Neuronal stem cell (in vitro differentiated cells): ENCODE measurements at regions not wholly inside any gene's neighbourhood (a gene's known extent, or its start where the extent isn't known, plus 50 kb on each side); places are given as distances from the start of the nearest gene placed in this dataset.

Experiments
- DNase-seq: peaks from one replicate; pipeline ENCODE4 v3.0.0-alpha.2; 2013; ENCODE audit warnings: low spot score
- H2AFZ ChIP-seq: one replicate; pipeline ENCODE4 v1.6.1; 2013; ENCODE audit warnings: mild to moderate bottlenecking, low read length, inconsistent platforms
- H2AK5ac ChIP-seq: 2 replicates; pipeline ENCODE4 v1.6.1; 2013; ENCODE audit warnings: low read depth, mild to moderate bottlenecking, inconsistent platforms, low read length, moderate library complexity, mixed read lengths
- H2BK120ac ChIP-seq: 2 replicates; pipeline ENCODE4 v1.6.1; 2013; ENCODE audit warnings: low read depth, mild to moderate bottlenecking, inconsistent platforms, low read length, moderate library complexity, mixed read lengths
- H2BK12ac ChIP-seq: one replicate; pipeline ENCODE4 v1.6.1; 2013; ENCODE audit warnings: low read length, inconsistent platforms
- H2BK15ac ChIP-seq: 2 replicates; pipeline ENCODE4 v1.6.1; 2013; ENCODE audit warnings: mild to moderate bottlenecking, low read length, inconsistent platforms, mixed read lengths
- H2BK5ac ChIP-seq: one replicate; pipeline ENCODE4 v1.6.1; 2013; ENCODE audit warnings: inconsistent platforms, mild to moderate bottlenecking, low read length, moderate library complexity
- H3K14ac ChIP-seq: one replicate; pipeline ENCODE4 v1.6.1; 2013; ENCODE audit warnings: low read length, inconsistent platforms
- H3K18ac ChIP-seq: 2 replicates; pipeline ENCODE4 v1.6.1; 2013; ENCODE audit warnings: low read length, inconsistent platforms
- H3K23ac ChIP-seq: 2 replicates; pipeline ENCODE4 v1.6.1; 2013; ENCODE audit warnings: low read depth, mild to moderate bottlenecking, mixed read lengths, low read length, inconsistent platforms; ENCODE audit not compliant: poor library complexity
- H3K27ac ChIP-seq: replicated peaks from 3 replicates; pipeline ENCODE4 v1.5.1; 2013; ENCODE audit warnings: low read length, inconsistent platforms
- H3K27me3 ChIP-seq, 3 experiments: 2 replicates each; pipeline ENCODE4 v1.6.1; 2013; ENCODE audit warnings: low read length in 3 of 3, mild to moderate bottlenecking in 2 of 3, inconsistent platforms in 1 of 3, low read depth in 1 of 3, mixed read lengths in 1 of 3, moderate library complexity in 1 of 3; ENCODE audit not compliant: control insufficient read depth in 3 of 3, insufficient read depth in 3 of 3
- H3K36me3 ChIP-seq, 2 donors: replicated peaks in 1 of 2; 2 replicates each; pipeline ENCODE4 v1.6.1; 2013; ENCODE audit warnings: low read length in 2 of 2; ENCODE audit not compliant: control insufficient read depth in 2 of 2, insufficient read depth in 2 of 2
- H3K4ac ChIP-seq: 2 replicates; pipeline ENCODE4 v1.6.1; 2013; ENCODE audit warnings: inconsistent platforms, mild to moderate bottlenecking, low read length, moderate library complexity
- H3K4me1 ChIP-seq, 2 donors: 1 replicate in 1 of 2; 2 replicates in 1 of 2; pipeline ENCODE4 v1.6.1; 2013; ENCODE audit warnings: low read length in 2 of 2, low read depth in 1 of 2; ENCODE audit not compliant: control insufficient read depth in 2 of 2, insufficient read depth in 1 of 2
- H3K4me2 ChIP-seq: one replicate; pipeline ENCODE4 v1.6.1; 2013; ENCODE audit warnings: mild to moderate bottlenecking, low read length, inconsistent platforms; ENCODE audit not compliant: insufficient read depth, poor library complexity, severe bottlenecking
- H3K4me3 ChIP-seq, 2 donors: 2 replicates each; pipeline ENCODE4 v1.5.1; 2013; ENCODE audit warnings: low read length in 2 of 2, mild to moderate bottlenecking in 2 of 2, inconsistent platforms in 1 of 2, moderate library complexity in 1 of 2
- H3K79me1 ChIP-seq: one replicate; pipeline ENCODE4 v1.6.1; 2013; ENCODE audit warnings: low read depth, mild to moderate bottlenecking, inconsistent platforms, low read length, moderate library complexity
- H3K9ac ChIP-seq: one replicate; pipeline ENCODE4 v1.6.1; 2013; ENCODE audit warnings: mild to moderate bottlenecking, low read depth, low read length, inconsistent platforms; ENCODE audit not compliant: poor library complexity
- H3K9me3 ChIP-seq, 2 donors: replicated peaks in 1 of 2; 2 replicates each; pipeline versions ENCODE3 to v1.6.1; 2013; ENCODE audit warnings: low read length in 2 of 2, mild to moderate bottlenecking in 2 of 2, inconsistent platforms in 1 of 2, low read depth in 1 of 2, mixed read lengths in 1 of 2, moderate library complexity in 1 of 2; ENCODE audit not compliant: control insufficient read depth in 2 of 2, insufficient read depth in 1 of 2
- H4K8ac ChIP-seq: one replicate; pipeline ENCODE4 v1.6.1; 2013; ENCODE audit warnings: low read depth, mild to moderate bottlenecking, inconsistent platforms, low read length, moderate library complexity
- H4K91ac ChIP-seq: one replicate; pipeline ENCODE4 v1.6.1; 2013; ENCODE audit warnings: low read length, low read depth, mild to moderate bottlenecking, inconsistent platforms; ENCODE audit not compliant: poor library complexity
- WGBS, 2 donors: extraction: QIAGEN DNeasy Blood & Tissue Kit; methylation state at CpG; one replicate each; pipeline ENCODE4 v1.1.7; 2013; ENCODE audit warnings: missing lambda C conversion rate in 2 of 2, mixed read lengths in 1 of 2; ENCODE audit not compliant: insufficient read length in 2 of 2, insufficient replicate concordance in 1 of 2; ENCODE audit errors: extremely low coverage in 2 of 2; 5-methylcytosine and 5-hydroxymethylcytosine counted together

DNA sequence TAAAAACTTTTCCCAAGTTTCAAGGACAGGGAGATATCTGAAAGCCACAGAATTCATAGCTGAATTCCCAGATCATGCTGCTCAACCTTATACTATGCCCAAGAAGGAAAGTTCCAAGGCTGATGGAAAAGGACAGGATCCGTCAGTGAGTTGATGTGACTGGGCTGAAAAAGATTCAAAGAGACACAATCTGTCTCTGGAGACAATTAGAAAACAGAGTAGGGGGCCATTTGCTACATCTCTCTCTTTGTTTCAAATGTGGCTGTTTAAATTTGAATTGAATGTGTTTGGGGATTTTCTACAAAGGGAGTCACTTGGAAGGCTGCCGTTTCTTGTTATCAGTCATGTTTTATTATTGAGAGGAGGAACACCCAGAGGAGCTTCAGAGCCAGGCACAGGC lies 292.6 kb downstream of the NUF2 start:
- H2AK5ac ChIP-seq, result no peak overlapping the region
- no peak overlapping the region for H3K18ac ChIP-seq
- H2BK5ac ChIP-seq, result no peak overlapping the region
- no peak overlapping the region for H4K91ac ChIP-seq
- no peak overlapping the region for H3K23ac ChIP-seq
- no CpG with 5 or more reads among the region's 2 CpGs for WGBS, 2 donors
- H2BK120ac ChIP-seq, result no peak overlapping the region
- no peak overlapping the region for H3K9ac ChIP-seq
- H3K9me3 ChIP-seq, result no peaks in the 10 kb centered on the region
- H3K27me3 ChIP-seq, result no peaks in the 10 kb centered on the region
- H3K36me3 ChIP-seq, result no peaks in the 10 kb centered on the region
- no peak overlapping the region for H3K4me3 ChIP-seq
- no peak overlapping the region for H4K8ac ChIP-seq
- peaks cover 0 to 3% of the 10 kb centered on the region in 2 donors for H3K4me1 ChIP-seq
- no peak overlapping the region for H3K4me2 ChIP-seq
- no peak overlapping the region for H2BK12ac ChIP-seq
- no peak overlapping the region for H3K14ac ChIP-seq
- H3K79me1 ChIP-seq, result peaks cover 2% of the 10 kb centered on the region
- no peak overlapping the region for H3K27ac ChIP-seq
- no peak overlapping the region for H3K4ac ChIP-seq
- H2BK15ac ChIP-seq, result no peak overlapping the region
- DNase-seq, result no peak
- no peak overlapping the region for H2AFZ ChIP-seq

DNA sequence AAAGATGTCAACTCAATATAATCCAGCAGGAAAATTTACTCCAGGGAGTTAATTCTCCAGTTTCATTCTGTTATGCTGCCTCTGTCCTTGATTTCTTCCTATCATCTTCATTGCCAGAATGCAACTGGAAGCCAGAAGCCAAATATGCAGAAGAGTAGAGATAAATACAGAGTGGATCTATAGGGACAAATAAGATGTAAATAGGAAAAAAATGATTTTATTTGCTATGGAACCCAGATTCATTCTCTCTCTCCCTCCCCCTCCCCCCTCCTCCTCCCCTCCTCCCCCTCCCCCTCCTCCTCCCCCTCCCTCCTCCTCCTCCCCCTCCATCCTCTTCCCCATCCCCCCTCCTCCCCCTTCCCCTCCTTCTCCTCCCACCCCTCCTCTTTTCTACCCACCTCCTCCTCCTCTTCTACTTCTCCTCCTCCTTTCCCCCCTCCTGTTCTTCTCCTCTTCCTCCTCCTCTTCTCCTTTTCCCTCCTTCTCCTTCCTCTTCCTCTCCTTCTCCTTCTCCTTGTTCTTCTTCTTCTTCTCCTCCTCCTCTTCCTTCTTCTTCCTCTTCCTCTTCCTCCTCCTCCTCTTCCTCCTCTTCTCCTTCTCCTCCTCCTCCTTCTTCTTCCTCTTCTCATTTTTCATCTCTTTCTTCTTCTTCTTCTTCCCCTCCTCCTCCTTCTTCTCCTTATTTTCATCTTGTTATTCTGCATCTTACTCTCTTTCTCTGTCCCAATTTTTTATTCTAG lies 306.4 kb downstream of the NUF2 start:
- Histone ChIP-seq H3K79me1 (no peaks in the 10 kb centered on the region), H3K27me3 (no peaks in the 10 kb centered on the region), H3K27ac (no peak overlapping the region), H4K8ac (no peak overlapping the region), H3K4me1 (no peaks in the 10 kb centered on the region), H3K36me3 (no peaks in the 10 kb centered on the region), H3K4me2 (no peak overlapping the region), H3K23ac (no peak overlapping the region), H2BK12ac (no peak overlapping the region), H2BK15ac (no peak overlapping the region), H3K18ac (no peak overlapping the region), H2AK5ac (no peak overlapping the region), H3K14ac (no peak overlapping the region), H2BK120ac (no peak overlapping the region), H3K4me3 (no peak overlapping the region), H4K91ac (no peak overlapping the region), H2AFZ (no peak overlapping the region), H3K9me3 (no peaks in the 10 kb centered on the region), H2BK5ac (no peak overlapping the region), H3K9ac (no peak overlapping the region), H3K4ac (no peak overlapping the region)
- no peak for DNase-seq

DNA sequence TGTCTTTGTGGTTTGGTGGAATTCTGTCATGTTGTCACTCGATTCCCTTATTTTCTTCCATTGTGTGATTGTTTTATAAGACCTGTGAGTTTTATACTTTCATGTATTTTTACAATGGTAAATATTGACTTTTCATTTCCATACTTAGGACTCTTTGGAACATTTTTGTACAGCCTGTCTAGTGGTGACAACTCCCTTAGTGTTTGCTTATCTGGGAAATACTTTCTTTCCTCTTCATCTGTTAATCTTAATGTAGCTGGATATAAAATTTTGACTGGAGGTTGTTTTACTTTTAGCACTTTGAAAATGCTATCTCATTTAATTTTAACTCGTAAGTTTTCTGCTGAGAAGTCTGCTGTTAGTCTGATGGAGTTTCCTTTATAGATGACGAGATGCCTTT lies 310.5 kb downstream of the NUF2 start:
- no peak overlapping the region for H2BK15ac ChIP-seq
- no peak overlapping the region for H3K27ac ChIP-seq
- no peak overlapping the region for H2BK120ac ChIP-seq
- H3K4ac ChIP-seq, result no peak overlapping the region
- H3K4me1 ChIP-seq, result no peaks in the 10 kb centered on the region
- no peaks in the 10 kb centered on the region for H3K27me3 ChIP-seq
- H3K23ac ChIP-seq, result no peak overlapping the region
- no peak overlapping the region for H2BK5ac ChIP-seq
- H2AK5ac ChIP-seq, result no peak overlapping the region
- DNase-seq, result no peak
- H3K4me3 ChIP-seq, result no peak overlapping the region
- H2AFZ ChIP-seq, result no peak overlapping the region
- no peak overlapping the region for H3K4me2 ChIP-seq
- no peak overlapping the region for H3K9ac ChIP-seq
- H3K18ac ChIP-seq, result no peak overlapping the region
- no peaks in the 10 kb centered on the region for H3K79me1 ChIP-seq
- H3K14ac ChIP-seq, result no peak overlapping the region
- no peaks in the 10 kb centered on the region for H3K36me3 ChIP-seq
- peaks cover 0 to 7% of the 10 kb centered on the region in 2 donors for H3K9me3 ChIP-seq
- no peak overlapping the region for H4K91ac ChIP-seq
- H4K8ac ChIP-seq, result no peak overlapping the region
- no peak overlapping the region for H2BK12ac ChIP-seq
- no CpG with 5 or more reads among the region's 3 CpGs for WGBS, 2 donors

DNA sequence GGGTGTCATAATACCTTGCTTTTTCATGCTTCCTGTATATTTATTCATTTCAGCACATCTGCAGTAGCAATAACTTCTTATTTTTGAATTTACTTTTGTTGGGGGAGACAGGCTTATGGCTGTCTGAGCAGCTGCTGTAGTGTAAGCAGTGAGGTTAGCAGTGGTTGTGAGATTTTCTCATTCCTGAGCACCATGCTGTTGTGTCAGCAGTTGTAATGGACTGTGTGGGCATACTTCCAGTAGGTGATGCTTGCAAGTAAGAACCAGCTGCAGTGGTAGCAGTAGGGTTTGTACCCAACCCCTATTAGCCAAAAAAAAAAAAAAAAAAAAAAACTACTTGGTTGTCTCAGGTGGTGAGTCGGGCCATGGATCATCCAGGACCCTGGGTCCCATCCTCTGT lies 311.6 kb downstream of the NUF2 start:
- WGBS, 2 donors, result no CpG with 5 or more reads among the region's 1 CpG
- Histone ChIP-seq H3K79me1 (no peaks in the 10 kb centered on the region), H2BK120ac (no peak overlapping the region), H3K14ac (no peak overlapping the region), H3K4me1 (no peaks in the 10 kb centered on the region), H3K36me3 (no peaks in the 10 kb centered on the region), H3K9ac (no peak overlapping the region), H3K9me3 (peaks cover 0 to 7% of the 10 kb centered on the region in 2 donors), H3K18ac (no peak overlapping the region), H4K8ac (no peak overlapping the region), H3K27me3 (no peaks in the 10 kb centered on the region), H4K91ac (no peak overlapping the region), H2BK15ac (no peak overlapping the region), H3K27ac (no peak overlapping the region), H3K4me2 (no peak overlapping the region), H2AK5ac (no peak overlapping the region), H3K4me3 (no peak overlapping the region), H2BK5ac (no peak overlapping the region), H3K23ac (no peak overlapping the region), H2BK12ac (no peak overlapping the region), H2AFZ (no peak overlapping the region), H3K4ac (no peak overlapping the region)
- no peak for DNase-seq
